ENCODE measurements at regions not wholly inside any gene's neighbourhood (a gene's known extent, or its start where the extent isn't known, plus 50 kb on each side); places are given as distances from the start of the nearest gene placed in this dataset.

- TF ChIP-seq CTCF (IDR thresholded peaks at IDR 0.05; ENCODE audit: low read depth, low read length, poor library complexity, severe bottlenecking) (no peak), EZH2phosphoT487 (IDR thresholded peaks at IDR 0.05; ENCODE audit: borderline replicate concordance, low read length) (no peak)
Observed at GRCh38 chr4:67141586-67141985, 403.7 kb downstream of the CENPC start.
